Neural progenitor cell (in vitro differentiated cells): ENCODE measurements at regions not wholly inside any gene's neighbourhood (a gene's known extent, or its start where the extent isn't known, plus 50 kb on each side); places are given as distances from the start of the nearest gene placed in this dataset.
"Not testable (repeated sequence)": the region's sequence is repeated elsewhere in the genome, so short reads cannot be mapped to it uniquely, and the experiment has no call there.

ENCODE experiments used
- DNase-seq: peaks from one replicate; pipeline ENCODE4 v3.0.0-alpha.2; 2016; ENCODE audit warnings: low spot score
- H2AFZ ChIP-seq: fragments of 200-600 bp; sonication (generic); replicated peaks from 2 replicates; pipeline ENCODE4 v1.6.1; 2016; ENCODE audit warnings: antibody characterized with exemption
- H3F3A ChIP-seq: fragments of 200-600 bp; sonication (generic); 2 replicates; pipeline ENCODE4 v1.6.1; 2016; ENCODE audit warnings: antibody characterized with exemption, low read depth
- H3K27ac ChIP-seq: fragments of 200-600 bp; sonication (generic); 2 replicates; pipeline ENCODE4 v1.5.1; 2016; ENCODE audit warnings: mild to moderate bottlenecking
- H3K27me3 ChIP-seq: fragments of 200-600 bp; sonication (generic); 2 replicates; pipeline ENCODE4 v1.6.1; 2016; ENCODE audit warnings: mild to moderate bottlenecking, moderate library complexity
- H3K36me3 ChIP-seq: fragments of 200-600 bp; sonication (generic); 2 replicates; pipeline ENCODE4 v1.5.1; 2016
- H3K4me1 ChIP-seq: fragments of 200-600 bp; sonication (generic); 2 replicates; pipeline ENCODE4 v1.6.1; 2016; ENCODE audit warnings: mixed run types
- H3K4me2 ChIP-seq: fragments of 200-600 bp; sonication (generic); 2 replicates; pipeline ENCODE4 v1.6.1; 2016
- H3K4me3 ChIP-seq: fragments of 200-600 bp; sonication (generic); 2 replicates; pipeline ENCODE4 v1.5.1; 2016
- H3K79me2 ChIP-seq: fragments of 200-600 bp; sonication (generic); 2 replicates; pipeline ENCODE4 v1.6.1; 2016; ENCODE audit warnings: low read depth
- H3K9ac ChIP-seq: fragments of 200-600 bp; sonication (generic); 2 replicates; pipeline ENCODE4 v1.6.1; 2016
- H3K9me3 ChIP-seq: fragments of 200-600 bp; sonication (generic); 2 replicates; pipeline ENCODE4 v1.5.1; 2016; ENCODE audit warnings: low read depth
- H4K20me1 ChIP-seq: fragments of 200-600 bp; sonication (generic); 2 replicates; pipeline ENCODE4 v1.6.1; 2016; ENCODE audit warnings: low read depth
- H3K27ac Mint-ChIP-seq: 3 replicates; pipeline ENCODE4 v1.8.0; 2021; ENCODE audit warnings: mixed read lengths
- H3K27me3 Mint-ChIP-seq: 2 replicates; pipeline ENCODE4 v1.8.0; 2022; ENCODE audit warnings: low read depth, mild to moderate bottlenecking, inconsistent platforms, moderate library complexity, mixed read lengths; ENCODE audit not compliant: insufficient read depth
- H3K36me3 Mint-ChIP-seq: 3 replicates; pipeline ENCODE4 v1.8.0; 2021; ENCODE audit warnings: mixed read lengths
- H3K4me1 Mint-ChIP-seq: 3 replicates; pipeline ENCODE4 v1.8.0; 2021; ENCODE audit warnings: mixed read lengths
- H3K4me3 Mint-ChIP-seq: 3 replicates; pipeline ENCODE4 v1.8.0; 2021; ENCODE audit warnings: mild to moderate bottlenecking, moderate library complexity, mixed read lengths
- H3K9me3 Mint-ChIP-seq: 3 replicates; pipeline ENCODE4 v1.8.0; 2020; ENCODE audit warnings: mixed read lengths
- EZH2 ChIP-seq: fragments of 200-600 bp; sonication (generic); IDR thresholded peaks from 2 replicates; pipeline ENCODE4 v1.6.1; 2017; ENCODE audit warnings: antibody characterized with exemption, mild to moderate bottlenecking, moderate library complexity
- EZH2phosphoT487 ChIP-seq: fragments of 200-600 bp; sonication (generic); IDR thresholded peaks from 2 replicates; pipeline ENCODE4 v1.6.1; 2017; ENCODE audit warnings: antibody characterized with exemption
- TF ChIP-seq, protein P1 (sequence below): fragments of 200-600 bp; sonication (generic); IDR thresholded peaks from 2 replicates; pipeline ENCODE4 v1.5.1; 2017; ENCODE audit warnings: antibody characterized with exemption, mild to moderate bottlenecking

DNA sequence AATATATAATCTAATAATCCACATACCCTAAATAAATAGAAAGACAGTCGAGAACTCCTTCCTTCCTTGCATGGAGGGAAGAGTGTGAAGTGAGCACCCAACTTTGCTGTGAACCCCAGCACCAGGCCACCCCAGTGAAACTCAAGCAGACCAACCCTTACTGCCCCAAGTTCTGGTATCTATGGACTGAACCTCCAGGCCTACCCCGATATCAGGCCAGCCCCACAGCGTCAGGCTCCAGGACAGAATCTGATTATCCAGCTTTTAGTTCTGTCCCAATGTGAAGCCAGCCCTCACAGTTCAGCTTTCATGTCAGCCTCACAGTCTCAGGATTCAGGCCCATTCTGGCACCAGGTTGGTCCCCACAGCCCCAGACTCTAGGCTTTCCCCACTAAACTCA lies 1617.2 kb upstream of the AGA start:
- Mint-ChIP-seq H3K27ac (no peak overlapping the region), H3K4me1 (no peaks in the 10 kb centered on the region), H3K4me3 (no peak overlapping the region), H3K27me3 (no peaks in the 10 kb centered on the region), H3K9me3 (no peaks in the 10 kb centered on the region), H3K36me3 (no peaks in the 10 kb centered on the region)
- Histone ChIP-seq H3K9ac (no peak overlapping the region), H3K4me2 (no peak overlapping the region), H4K20me1 (no peaks in the 10 kb centered on the region), H3K9me3 (no peaks in the 10 kb centered on the region), H2AFZ (no peak overlapping the region), H3K27me3 (no peaks in the 10 kb centered on the region), H3K4me1 (no peaks in the 10 kb centered on the region), H3F3A (no peaks in the 10 kb centered on the region), H3K4me3 (no peak overlapping the region), H3K27ac (no peak overlapping the region), H3K36me3 (no peaks in the 10 kb centered on the region), H3K79me2 (no peaks in the 10 kb centered on the region)
- DNase-seq: no peak
- TF ChIP-seq EZH2phosphoT487: no peak
- TF ChIP-seq, protein P1, sequence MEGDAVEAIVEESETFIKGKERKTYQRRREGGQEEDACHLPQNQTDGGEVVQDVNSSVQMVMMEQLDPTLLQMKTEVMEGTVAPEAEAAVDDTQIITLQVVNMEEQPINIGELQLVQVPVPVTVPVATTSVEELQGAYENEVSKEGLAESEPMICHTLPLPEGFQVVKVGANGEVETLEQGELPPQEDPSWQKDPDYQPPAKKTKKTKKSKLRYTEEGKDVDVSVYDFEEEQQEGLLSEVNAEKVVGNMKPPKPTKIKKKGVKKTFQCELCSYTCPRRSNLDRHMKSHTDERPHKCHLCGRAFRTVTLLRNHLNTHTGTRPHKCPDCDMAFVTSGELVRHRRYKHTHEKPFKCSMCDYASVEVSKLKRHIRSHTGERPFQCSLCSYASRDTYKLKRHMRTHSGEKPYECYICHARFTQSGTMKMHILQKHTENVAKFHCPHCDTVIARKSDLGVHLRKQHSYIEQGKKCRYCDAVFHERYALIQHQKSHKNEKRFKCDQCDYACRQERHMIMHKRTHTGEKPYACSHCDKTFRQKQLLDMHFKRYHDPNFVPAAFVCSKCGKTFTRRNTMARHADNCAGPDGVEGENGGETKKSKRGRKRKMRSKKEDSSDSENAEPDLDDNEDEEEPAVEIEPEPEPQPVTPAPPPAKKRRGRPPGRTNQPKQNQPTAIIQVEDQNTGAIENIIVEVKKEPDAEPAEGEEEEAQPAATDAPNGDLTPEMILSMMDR: no peak
- no peak for TF ChIP-seq EZH2

DNA sequence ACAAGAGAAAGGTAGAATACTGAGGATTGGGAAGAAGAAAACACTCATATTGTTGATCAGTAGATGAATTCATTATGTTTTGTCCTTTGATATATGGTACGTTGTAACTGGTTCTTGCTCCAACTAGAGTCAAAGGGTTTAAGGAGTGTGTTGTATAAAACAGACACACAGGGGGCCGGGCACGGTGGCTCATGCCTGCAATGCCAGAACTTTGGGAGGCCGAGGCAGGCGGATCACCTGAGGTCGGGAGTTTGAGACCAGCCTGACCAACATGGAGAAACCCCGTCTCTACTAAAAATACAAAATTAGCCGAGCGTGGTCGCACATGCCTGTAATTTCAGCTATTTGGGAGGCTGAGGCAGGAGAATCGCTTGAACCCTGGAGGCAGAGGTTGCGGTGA lies 1624.0 kb upstream of the AGA start:
- not testable (repeated sequence) for H3K9me3 ChIP-seq, H3K79me2 ChIP-seq, H2AFZ ChIP-seq, H3K4me3 ChIP-seq, H3F3A ChIP-seq, H3K27ac ChIP-seq, H3K36me3 ChIP-seq, H3K4me1 Mint-ChIP-seq, H3K9ac ChIP-seq, H3K27me3 ChIP-seq, H3K4me1 ChIP-seq, DNase-seq, H3K4me2 ChIP-seq, H4K20me1 ChIP-seq, H3K9me3 Mint-ChIP-seq, H3K27me3 Mint-ChIP-seq, H3K4me3 Mint-ChIP-seq, H3K36me3 Mint-ChIP-seq, H3K27ac Mint-ChIP-seq

DNA sequence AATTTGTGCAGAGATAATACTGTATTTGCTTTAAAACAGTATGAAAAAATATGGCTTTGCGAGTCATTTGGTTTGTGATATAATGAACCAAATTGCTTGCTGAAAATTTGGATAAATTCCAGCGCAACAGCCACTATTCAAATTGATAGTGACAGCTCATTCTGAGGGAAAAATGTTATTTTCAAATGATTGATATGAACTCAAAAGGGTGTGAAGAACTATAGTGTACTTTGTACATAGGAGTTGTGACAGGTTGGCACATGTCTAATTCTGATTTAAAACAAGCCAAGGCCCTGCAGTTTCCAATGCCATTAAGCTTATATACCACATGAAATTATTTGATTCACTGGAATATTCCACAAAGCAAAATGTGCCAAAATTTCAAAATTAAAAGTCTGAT lies 1628.9 kb upstream of the AGA start:
- H3K79me2 ChIP-seq: no peaks in the 10 kb centered on the region
- H3K4me1 ChIP-seq: no peaks in the 10 kb centered on the region
- DNase-seq: no peak
- H3K9me3 ChIP-seq: no peaks in the 10 kb centered on the region
- no peak overlapping the region for H3K27ac ChIP-seq
- H3K36me3 ChIP-seq: no peaks in the 10 kb centered on the region
- H3K4me3 ChIP-seq: no peak overlapping the region
- H3K27ac Mint-ChIP-seq: no peak overlapping the region
- no peaks in the 10 kb centered on the region for H3K9me3 Mint-ChIP-seq
- no peaks in the 10 kb centered on the region for H4K20me1 ChIP-seq
- H3K9ac ChIP-seq: no peak overlapping the region
- TF ChIP-seq, protein P1: no peak
- TF ChIP-seq EZH2 (no peak), EZH2phosphoT487 (no peak)
- H3K4me2 ChIP-seq: no peak overlapping the region
- no peaks in the 10 kb centered on the region for H3K27me3 Mint-ChIP-seq
- no peak overlapping the region for H2AFZ ChIP-seq
- H3K27me3 ChIP-seq: no peaks in the 10 kb centered on the region
- no peak overlapping the region for H3K4me3 Mint-ChIP-seq
- no peaks in the 10 kb centered on the region for H3K36me3 Mint-ChIP-seq
- H3F3A ChIP-seq: no peaks in the 10 kb centered on the region
- no peaks in the 10 kb centered on the region for H3K4me1 Mint-ChIP-seq

DNA sequence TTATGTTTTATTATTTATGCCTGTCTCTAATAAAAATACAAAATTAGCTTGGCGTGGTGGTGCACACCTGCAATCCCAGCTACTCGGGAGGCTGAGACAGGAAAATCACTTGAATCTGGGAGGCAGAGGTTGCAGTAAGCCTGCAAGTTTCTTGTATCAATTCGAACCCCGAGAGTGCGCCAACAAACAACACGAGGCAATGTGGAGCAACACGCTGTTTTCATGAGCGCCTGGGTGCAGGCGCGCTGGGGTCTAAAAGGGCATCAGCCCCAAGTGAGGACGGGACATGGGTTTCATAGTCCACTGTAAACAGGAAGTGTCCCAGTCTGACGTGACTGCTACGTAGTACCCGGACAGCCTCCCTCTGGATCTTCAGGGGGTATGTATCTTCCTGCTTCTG lies 1634.6 kb upstream of the AGA start:
- Mint-ChIP-seq H3K4me1 (no peaks in the 10 kb centered on the region), H3K4me3 (no peak overlapping the region), H3K27me3 (no peaks in the 10 kb centered on the region), H3K9me3 (no peaks in the 10 kb centered on the region), H3K27ac (no peak overlapping the region), H3K36me3 (no peaks in the 10 kb centered on the region)
- no peak for DNase-seq
- Histone ChIP-seq H3K27ac (no peak overlapping the region), H2AFZ (no peak overlapping the region), H3K9me3 (no peaks in the 10 kb centered on the region), H3K36me3 (no peaks in the 10 kb centered on the region), H4K20me1 (no peaks in the 10 kb centered on the region), H3K4me3 (no peak overlapping the region), H3F3A (no peaks in the 10 kb centered on the region), H3K4me2 (no peak overlapping the region), H3K79me2 (no peaks in the 10 kb centered on the region), H3K9ac (no peak overlapping the region), H3K27me3 (no peaks in the 10 kb centered on the region), H3K4me1 (no peaks in the 10 kb centered on the region)
- TF ChIP-seq, protein P1: no peak
- TF ChIP-seq EZH2 (no peak), EZH2phosphoT487 (no peak)
